ENCODE measurements at regions not wholly inside any gene's neighbourhood (a gene's known extent, or its start where the extent isn't known, plus 50 kb on each side); places are given as distances from the start of the nearest gene placed in this dataset.

DNA sequence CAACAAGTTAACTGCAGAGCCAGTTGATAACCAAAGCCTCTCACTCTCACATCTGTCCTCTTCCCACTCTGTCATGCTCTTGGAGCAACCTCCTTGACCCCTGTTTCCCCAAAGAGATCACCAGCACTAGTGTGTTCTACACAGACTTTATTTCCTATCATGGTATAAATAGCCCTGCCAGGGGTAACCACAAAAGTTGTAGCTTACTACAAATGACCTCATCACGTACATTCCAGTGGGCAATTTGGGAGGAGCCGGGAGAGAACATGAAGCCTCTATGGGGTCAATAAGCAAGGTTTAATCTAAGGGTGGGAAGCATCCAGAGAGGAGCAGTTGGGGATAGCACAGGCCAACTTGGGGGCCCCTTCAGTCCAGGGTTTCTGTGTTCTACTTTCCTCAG is 186.5 kb downstream of the KCNA5 start:
- CTCF ChIA-PET = no interaction called here
- H3K27ac ChIP-seq = no peak overlapping the region

DNA sequence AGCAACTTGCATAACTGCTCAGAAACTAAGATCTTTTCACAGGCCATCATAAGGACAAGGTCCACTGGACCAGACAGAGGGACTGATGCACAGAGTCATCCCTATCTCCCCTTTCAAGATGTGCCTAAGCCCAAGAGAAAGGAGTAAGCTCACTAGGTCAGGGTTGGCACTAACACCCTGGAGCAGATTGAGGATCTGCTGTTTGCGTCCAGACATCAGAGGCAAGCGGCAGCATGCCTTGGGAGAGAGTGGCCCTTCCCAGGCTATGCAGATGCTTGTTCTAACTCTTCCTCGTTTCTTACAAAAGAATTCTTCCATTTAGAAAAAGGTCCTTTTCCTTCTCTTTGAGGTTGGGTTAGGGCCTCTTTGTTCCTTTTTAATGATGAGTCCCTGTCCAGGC is 187.2 kb downstream of the KCNA5 start:
- TF ChIP-seq CTCF (conservative IDR thresholded peaks at IDR 0.05; ENCODE audit: low read depth) = no peak
- DNase-seq (ENCODE audit: low spot score) = no peak
- ChIA-PET POLR2A (ENCODE audit: low non-redundant PET) (no interaction called here), CTCF (no interaction called here)
- H3K27ac ChIP-seq = no peak overlapping the region

More for the DNA sequence above, 186.5 kb downstream of the KCNA5 start:
- POLR2A ChIA-PET (ENCODE audit: low non-redundant PET) = no interaction called here
- no peak for DNase-seq (ENCODE audit: low spot score)
- TF ChIP-seq CTCF (conservative IDR thresholded peaks at IDR 0.05; ENCODE audit: low read depth) = no peak

DNA sequence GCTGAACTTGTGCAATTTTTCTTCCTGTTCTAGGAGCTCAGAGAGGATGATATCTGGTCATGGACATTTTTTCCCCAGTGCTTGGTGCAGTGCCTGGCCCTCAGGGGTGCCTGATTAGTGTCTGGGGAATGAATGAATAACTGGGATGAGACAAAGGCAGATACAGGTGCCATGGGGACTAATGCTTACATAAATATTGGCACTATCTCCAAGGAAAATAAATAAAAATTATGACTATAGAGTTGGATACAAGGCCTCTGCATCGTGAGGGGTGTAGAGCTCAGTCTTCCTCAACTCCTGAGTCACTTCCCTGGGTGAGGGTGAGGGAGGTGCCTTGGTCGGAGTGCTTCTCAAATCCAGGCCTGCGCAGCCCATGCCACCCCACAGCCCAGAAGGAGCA is 188.6 kb downstream of the KCNA5 start:
- H3K27ac ChIP-seq = no peak overlapping the region
- no peak for DNase-seq (ENCODE audit: low spot score)
- TF ChIP-seq CTCF (conservative IDR thresholded peaks at IDR 0.05; ENCODE audit: low read depth) = no peak
- POLR2A ChIA-PET (ENCODE audit: low non-redundant PET) = no interaction called here
- CTCF ChIA-PET = interaction anchor here (0.6 kb wide), 1 partner anchor 93 kb away, joined by 3 read pairs; no protein-coding TSS in a partner anchor

DNA sequence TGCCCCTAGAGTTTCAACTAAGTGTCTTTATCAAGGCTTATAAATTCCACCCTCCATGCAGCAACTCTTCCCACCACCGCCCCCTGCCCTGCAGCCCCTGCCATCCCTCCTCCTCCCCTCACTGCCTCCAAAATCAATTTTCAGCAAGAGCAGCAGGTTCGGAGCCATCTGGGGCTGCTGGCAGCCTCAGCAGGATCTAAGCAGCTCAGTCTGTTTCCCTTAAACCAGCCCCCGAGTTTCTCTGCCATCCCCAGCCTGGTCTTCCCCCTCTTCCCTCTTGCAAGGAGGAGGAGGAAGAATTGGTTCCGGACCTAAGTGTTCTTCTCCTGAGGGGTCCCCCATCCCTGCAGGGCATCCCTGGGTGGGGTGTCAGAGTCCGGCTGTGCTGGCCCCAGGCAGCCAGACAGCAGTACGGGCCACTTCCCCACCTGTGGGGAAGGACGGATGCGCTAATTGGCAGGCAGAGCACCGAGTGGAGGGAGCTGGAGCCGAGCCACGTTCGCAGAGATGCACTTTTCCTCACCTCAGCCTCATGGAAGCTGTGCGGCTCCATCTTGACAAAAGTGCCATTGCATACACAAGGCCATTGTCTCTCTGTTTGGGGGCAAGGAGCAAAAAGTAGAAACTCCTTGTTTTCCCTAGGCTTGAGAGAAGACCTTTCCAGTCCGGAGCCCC is 189.3 kb downstream of the KCNA5 start:
- POLR2A ChIA-PET (ENCODE audit: low non-redundant PET) = no interaction called here
- no peak overlapping the region for H3K27ac ChIP-seq
- no peak for DNase-seq (ENCODE audit: low spot score)
- CTCF ChIA-PET = no interaction called here
- no peak for TF ChIP-seq CTCF (conservative IDR thresholded peaks at IDR 0.05; ENCODE audit: low read depth)

GRCh38 chr12:5236022-5236640 is 192.5 kb downstream of the KCNA5 start:
- H3K27ac ChIP-seq = no peak overlapping the region
- POLR2A ChIA-PET (ENCODE audit: low non-redundant PET) = no interaction called here
- CTCF ChIA-PET = no interaction called here
- TF ChIP-seq CTCF (conservative IDR thresholded peaks at IDR 0.05; ENCODE audit: low read depth) = no peak
- DNase-seq (ENCODE audit: low spot score) = no peak

DNA sequence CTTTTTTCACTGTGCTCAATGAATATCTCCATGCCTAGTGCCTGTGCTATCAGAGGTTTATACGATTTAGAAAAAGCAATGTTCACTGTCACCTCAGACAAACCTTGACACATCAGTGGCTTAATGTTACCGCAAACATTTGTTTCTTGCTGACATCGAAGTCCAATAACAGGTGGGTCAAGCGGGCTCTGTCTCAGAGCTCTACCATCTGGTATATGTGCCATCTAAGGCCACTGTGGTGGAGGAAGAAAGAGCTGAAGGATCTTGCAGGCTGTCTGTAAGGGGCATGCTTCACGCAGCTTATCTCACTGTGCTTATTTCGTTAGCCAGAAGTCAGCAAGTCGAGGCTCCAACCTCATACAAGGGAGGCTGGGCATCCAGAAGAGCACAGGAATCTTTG is 189.5 kb upstream of the NTF3 start:
- TF ChIP-seq CTCF (conservative IDR thresholded peaks at IDR 0.05; ENCODE audit: low read depth) = no peak
- POLR2A ChIA-PET (ENCODE audit: low non-redundant PET) = no interaction called here
- CTCF ChIA-PET = interaction anchor here (0.6 kb wide), 1 partner anchor 203 kb away, joined by 4 read pairs; no protein-coding TSS in a partner anchor
- no peak overlapping the region for H3K27ac ChIP-seq
- DNase-seq (ENCODE audit: low spot score) = no peak
